ENCODE measurements at regions not wholly inside any gene's neighbourhood (a gene's known extent, or its start where the extent isn't known, plus 50 kb on each side); places are given as distances from the start of the nearest gene placed in this dataset.

DNA sequence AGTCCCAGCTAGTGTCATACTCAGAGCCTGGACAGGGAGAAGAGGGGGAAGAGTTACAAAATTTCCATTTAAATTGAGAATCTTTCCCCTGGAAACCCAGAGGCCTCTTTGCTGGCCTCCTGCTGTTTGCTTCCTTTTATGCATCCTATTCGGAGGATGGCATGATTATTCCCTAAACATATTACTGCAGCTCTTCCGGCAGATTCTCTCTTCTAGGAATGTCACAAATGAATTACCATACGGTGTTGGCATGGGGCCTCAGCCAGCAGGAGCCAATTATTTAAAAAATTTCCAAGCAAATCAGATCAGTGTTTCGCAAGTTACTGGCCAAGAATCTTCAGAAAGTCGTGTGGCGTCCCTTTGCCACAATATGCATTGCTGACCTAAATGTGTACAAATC lies 326.7 kb upstream of the NCAM1 start:
- Histone ChIP-seq H3K4me3 (IDR thresholded peaks at IDR 0.05; ENCODE audit: insufficient read depth, low read depth, low read length) (no peak overlapping the region), H3K4me2 (no peak overlapping the region), H2AFZ (ENCODE audit: low read depth) (no peak overlapping the region), H3K4me1 (ENCODE audit: low read depth, poor library complexity, severe bottlenecking) (no peaks in the 10 kb centered on the region), H3K27me3 (ENCODE audit: insufficient read depth, low read depth) (no peaks in the 10 kb centered on the region), H4K20me1 (ENCODE audit: insufficient read depth) (no peaks in the 10 kb centered on the region), H3K79me2 (ENCODE audit: insufficient read depth, low read depth) (no peaks in the 10 kb centered on the region), H3K27ac (no peak overlapping the region), H3K36me3 (ENCODE audit: insufficient read depth) (no peaks in the 10 kb centered on the region), H3K9ac (no peak overlapping the region)
- TF ChIP-seq, protein P1, sequence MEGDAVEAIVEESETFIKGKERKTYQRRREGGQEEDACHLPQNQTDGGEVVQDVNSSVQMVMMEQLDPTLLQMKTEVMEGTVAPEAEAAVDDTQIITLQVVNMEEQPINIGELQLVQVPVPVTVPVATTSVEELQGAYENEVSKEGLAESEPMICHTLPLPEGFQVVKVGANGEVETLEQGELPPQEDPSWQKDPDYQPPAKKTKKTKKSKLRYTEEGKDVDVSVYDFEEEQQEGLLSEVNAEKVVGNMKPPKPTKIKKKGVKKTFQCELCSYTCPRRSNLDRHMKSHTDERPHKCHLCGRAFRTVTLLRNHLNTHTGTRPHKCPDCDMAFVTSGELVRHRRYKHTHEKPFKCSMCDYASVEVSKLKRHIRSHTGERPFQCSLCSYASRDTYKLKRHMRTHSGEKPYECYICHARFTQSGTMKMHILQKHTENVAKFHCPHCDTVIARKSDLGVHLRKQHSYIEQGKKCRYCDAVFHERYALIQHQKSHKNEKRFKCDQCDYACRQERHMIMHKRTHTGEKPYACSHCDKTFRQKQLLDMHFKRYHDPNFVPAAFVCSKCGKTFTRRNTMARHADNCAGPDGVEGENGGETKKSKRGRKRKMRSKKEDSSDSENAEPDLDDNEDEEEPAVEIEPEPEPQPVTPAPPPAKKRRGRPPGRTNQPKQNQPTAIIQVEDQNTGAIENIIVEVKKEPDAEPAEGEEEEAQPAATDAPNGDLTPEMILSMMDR (conservative IDR thresholded peaks at IDR 0.05; ENCODE audit: low read depth, low read length): no peak

DNA sequence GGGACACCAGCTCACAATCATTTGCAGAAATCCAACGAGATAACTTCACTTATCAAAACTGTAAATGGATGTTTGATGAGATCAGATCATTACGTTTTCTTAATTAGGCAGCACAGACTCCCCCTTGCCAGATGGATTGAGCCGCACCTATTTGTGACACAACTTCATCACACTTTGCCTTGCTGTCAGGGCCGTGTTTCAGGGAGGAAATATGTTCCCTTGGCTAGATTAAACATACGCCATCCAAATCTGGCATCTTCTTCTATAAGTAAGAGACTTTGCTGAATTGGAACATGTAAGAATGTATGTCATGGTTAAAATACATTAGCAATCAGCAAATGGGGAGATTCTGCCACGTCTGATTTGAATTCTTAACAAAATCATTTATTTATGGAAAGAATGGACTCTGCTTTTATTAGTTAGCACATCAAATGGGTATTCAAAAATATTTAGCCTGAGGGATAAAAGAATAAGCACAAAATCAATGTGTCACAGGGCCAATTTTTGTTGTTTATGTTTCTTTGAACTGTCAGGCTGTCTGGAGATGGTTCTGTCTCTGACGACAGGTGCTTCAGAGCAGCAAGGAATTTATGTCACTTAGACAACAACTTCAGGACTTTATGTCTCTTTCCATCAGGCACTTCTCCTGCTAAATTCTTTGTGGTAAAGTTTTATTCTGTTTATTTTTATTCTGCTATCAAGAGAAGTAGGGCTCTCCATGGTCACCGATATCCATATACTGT lies 326.1 kb upstream of the NCAM1 start:
- TF ChIP-seq, protein P1 (conservative IDR thresholded peaks at IDR 0.05; ENCODE audit: low read depth, low read length): no peak
- Histone ChIP-seq H3K27me3 (ENCODE audit: insufficient read depth, low read depth) (no peaks in the 10 kb centered on the region), H3K4me2 (no peak overlapping the region), H3K27ac (no peak overlapping the region), H3K79me2 (ENCODE audit: insufficient read depth, low read depth) (no peaks in the 10 kb centered on the region), H3K36me3 (ENCODE audit: insufficient read depth) (no peaks in the 10 kb centered on the region), H4K20me1 (ENCODE audit: insufficient read depth) (no peaks in the 10 kb centered on the region), H3K9ac (no peak overlapping the region), H3K4me3 (IDR thresholded peaks at IDR 0.05; ENCODE audit: insufficient read depth, low read depth, low read length) (no peak overlapping the region), H3K4me1 (ENCODE audit: low read depth, poor library complexity, severe bottlenecking) (no peaks in the 10 kb centered on the region), H2AFZ (ENCODE audit: low read depth) (no peak overlapping the region)

DNA sequence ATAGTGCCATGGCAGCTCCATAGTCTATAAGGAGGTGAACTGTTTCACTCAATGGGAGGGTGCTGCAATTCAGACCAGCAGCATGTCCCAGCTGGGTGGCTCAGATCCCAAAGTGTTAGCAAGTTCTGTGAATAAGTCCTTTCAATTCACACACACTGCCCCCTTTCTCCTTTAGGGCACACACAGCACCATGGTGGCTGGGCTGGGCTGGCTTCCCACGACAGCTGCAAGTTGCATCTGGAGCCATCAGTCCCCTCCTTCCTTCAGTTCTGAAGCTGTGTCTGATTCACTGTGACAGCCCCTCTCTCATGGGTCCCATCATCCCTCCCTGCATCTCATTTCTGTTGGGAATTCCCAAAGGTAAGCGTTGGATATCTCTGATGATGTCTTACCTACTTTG lies 324.1 kb upstream of the NCAM1 start:
- TF ChIP-seq, protein P1 (conservative IDR thresholded peaks at IDR 0.05; ENCODE audit: low read depth, low read length): no peak
- H4K20me1 ChIP-seq (ENCODE audit: insufficient read depth): no peaks in the 10 kb centered on the region

GRCh38 chr11:112637876-112638275 lies 323.3 kb upstream of the NCAM1 start:
- Histone ChIP-seq H3K4me3 (IDR thresholded peaks at IDR 0.05; ENCODE audit: insufficient read depth, low read depth, low read length) (no peak overlapping the region), H3K4me2 (no peak overlapping the region), H4K20me1 (ENCODE audit: insufficient read depth) (no peaks in the 10 kb centered on the region), H2AFZ (ENCODE audit: low read depth) (no peak overlapping the region), H3K4me1 (ENCODE audit: low read depth, poor library complexity, severe bottlenecking) (no peaks in the 10 kb centered on the region), H3K9ac (no peak overlapping the region), H3K79me2 (ENCODE audit: insufficient read depth, low read depth) (no peaks in the 10 kb centered on the region), H3K27ac (no peak overlapping the region), H3K36me3 (ENCODE audit: insufficient read depth) (no peaks in the 10 kb centered on the region), H3K27me3 (ENCODE audit: insufficient read depth, low read depth) (no peaks in the 10 kb centered on the region)
- TF ChIP-seq, protein P1 (conservative IDR thresholded peaks at IDR 0.05; ENCODE audit: low read depth, low read length): no peak

More for the DNA sequence above, 324.1 kb upstream of the NCAM1 start:
- no peaks in the 10 kb centered on the region for H3K4me1 ChIP-seq (ENCODE audit: low read depth, poor library complexity, severe bottlenecking)
- no peak overlapping the region for H3K27ac ChIP-seq
- no peak overlapping the region for H3K4me3 ChIP-seq (IDR thresholded peaks at IDR 0.05; ENCODE audit: insufficient read depth, low read depth, low read length)
- H3K4me2 ChIP-seq: no peak overlapping the region
- no peak overlapping the region for H3K9ac ChIP-seq
- no peaks in the 10 kb centered on the region for H3K27me3 ChIP-seq (ENCODE audit: insufficient read depth, low read depth)
- no peaks in the 10 kb centered on the region for H3K79me2 ChIP-seq (ENCODE audit: insufficient read depth, low read depth)
- no peaks in the 10 kb centered on the region for H3K36me3 ChIP-seq (ENCODE audit: insufficient read depth)
- no peak overlapping the region for H2AFZ ChIP-seq (ENCODE audit: low read depth)
